UCSD-AML1 (cell line): ENCODE measurements at regions not wholly inside any gene's neighbourhood (a gene's known extent, or its start where the extent isn't known, plus 50 kb on each side); places are given as distances from the start of the nearest gene placed in this dataset.

Experiments used
- DNase-seq: peaks from one replicate; lab custom pipeline; 2025; ENCODE audit not compliant: unreplicated experiment; lab: John Stamatoyannopoulos, UW

GRCh38 chr5:72558046-72558336 is 50.8 kb upstream of the ZNF366 start:
- no peak for DNase-seq

- DNase-seq, result no peak
Measured at GRCh38 chr5:72557167-72558045, 50.2 kb upstream of the ZNF366 start.
